Choroid plexus epithelial cell (primary cell): ENCODE measurements at regions not wholly inside any gene's neighbourhood (a gene's known extent, or its start where the extent isn't known, plus 50 kb on each side); places are given as distances from the start of the nearest gene placed in this dataset.

Experiments used
- DNase-seq: peaks from one replicate; pipeline ENCODE4 v3.0.0-alpha.2; 2010; ENCODE audit warnings: low read depth
- H3K4me3 ChIP-seq: 2 replicates; pipeline ENCODE4 v1.5.1; 2011; ENCODE audit warnings: low read depth, mild to moderate bottlenecking, control low read depth, low read length, moderate library complexity
- CTCF ChIP-seq: conservative IDR thresholded peaks from 2 replicates; pipeline ENCODE4 v1.5.1; 2011; ENCODE audit warnings: low read depth, mild to moderate bottlenecking, control low read depth, inconsistent platforms, low read length, moderate library complexity

- no peak for DNase-seq
- TF ChIP-seq CTCF = no peak
- no peak overlapping the region for H3K4me3 ChIP-seq
Measured at GRCh38 chr13:50277906-50278305, 262.7 kb downstream of the KCNRG start.

GRCh38 chr13:50280441-50280937 is 265.2 kb downstream of the KCNRG start:
- no peak for TF ChIP-seq CTCF
- H3K4me3 ChIP-seq = no peak overlapping the region
- DNase-seq = no peak

GRCh38 chr13:50282016-50282415 is 266.8 kb downstream of the KCNRG start:
- no peak overlapping the region for H3K4me3 ChIP-seq
- DNase-seq = no peak
- TF ChIP-seq CTCF = no peak

GRCh38 chr13:50283017-50283416 is 267.8 kb downstream of the KCNRG start:
- no peak overlapping the region for H3K4me3 ChIP-seq
- DNase-seq = no peak
- no peak for TF ChIP-seq CTCF

- no peak for TF ChIP-seq CTCF
- H3K4me3 ChIP-seq = no peak overlapping the region
- no peak for DNase-seq
Measured at GRCh38 chr13:50284540-50284939, 269.3 kb downstream of the KCNRG start.

GRCh38 chr13:50285283-50285682 is 270.0 kb downstream of the KCNRG start:
- no peak for TF ChIP-seq CTCF
- H3K4me3 ChIP-seq = no peak overlapping the region
- no peak for DNase-seq

- no peak overlapping the region for H3K4me3 ChIP-seq
- TF ChIP-seq CTCF = no peak
- DNase-seq = no peak
Measured at GRCh38 chr13:50286324-50286723, 271.1 kb downstream of the KCNRG start.
